GM18868 (cell line): ENCODE measurements at regions not wholly inside any gene's neighbourhood (a gene's known extent, or its start where the extent isn't known, plus 50 kb on each side); places are given as distances from the start of the nearest gene placed in this dataset.
A peak's percentile ranks its signal among the peaks of the same experiment; 100 is the strongest.
"Not testable (repeated sequence)": the region's sequence is repeated elsewhere in the genome, so short reads cannot be mapped to it uniquely, and the experiment has no call there.

Source experiments
- ATAC-seq: cut with Tn5 transposase; IDR thresholded peaks from one replicate; pipeline ENCODE4 v1.9.1; 2021; ENCODE audit warnings: mild to moderate bottlenecking, moderate library complexity; ENCODE audit not compliant: unreplicated experiment

DNA sequence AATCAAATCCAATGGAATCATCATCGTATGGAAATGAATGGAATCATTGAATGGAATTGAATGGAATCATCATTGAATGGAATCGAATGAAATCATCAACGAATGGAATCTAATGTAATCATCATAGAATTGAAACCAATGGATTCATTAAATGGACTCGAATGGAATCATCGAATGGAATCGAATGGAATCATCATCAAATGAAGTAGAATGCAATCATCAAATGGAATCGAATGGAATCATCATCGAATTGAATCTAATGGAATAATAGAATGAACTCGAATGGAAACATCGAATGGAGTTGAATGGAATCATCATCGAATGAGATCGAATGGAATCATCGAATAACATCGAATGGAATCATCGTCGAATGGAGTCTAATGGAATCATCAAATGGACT, 232.8 kb downstream of the SHCBP1 start:
- ATAC-seq = not testable (repeated sequence)

DNA sequence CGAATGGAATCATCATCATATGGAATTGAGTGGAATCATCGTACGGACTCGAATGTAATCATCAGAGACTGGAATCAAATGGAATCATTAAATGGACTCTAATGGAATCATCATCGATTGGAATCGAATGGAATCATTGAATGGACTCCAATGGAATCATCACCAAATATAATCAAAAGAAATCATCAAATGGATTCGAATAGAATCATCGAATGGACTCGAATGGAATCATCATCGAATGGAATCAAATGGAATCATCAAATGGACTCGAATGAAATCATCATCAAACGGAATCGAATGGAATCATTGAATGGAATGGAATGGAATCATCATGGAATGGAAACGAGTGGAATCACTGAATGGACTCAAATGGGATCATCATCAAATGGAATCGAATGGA, 233.5 kb downstream of the SHCBP1 start:
- ATAC-seq = not testable (repeated sequence)

DNA sequence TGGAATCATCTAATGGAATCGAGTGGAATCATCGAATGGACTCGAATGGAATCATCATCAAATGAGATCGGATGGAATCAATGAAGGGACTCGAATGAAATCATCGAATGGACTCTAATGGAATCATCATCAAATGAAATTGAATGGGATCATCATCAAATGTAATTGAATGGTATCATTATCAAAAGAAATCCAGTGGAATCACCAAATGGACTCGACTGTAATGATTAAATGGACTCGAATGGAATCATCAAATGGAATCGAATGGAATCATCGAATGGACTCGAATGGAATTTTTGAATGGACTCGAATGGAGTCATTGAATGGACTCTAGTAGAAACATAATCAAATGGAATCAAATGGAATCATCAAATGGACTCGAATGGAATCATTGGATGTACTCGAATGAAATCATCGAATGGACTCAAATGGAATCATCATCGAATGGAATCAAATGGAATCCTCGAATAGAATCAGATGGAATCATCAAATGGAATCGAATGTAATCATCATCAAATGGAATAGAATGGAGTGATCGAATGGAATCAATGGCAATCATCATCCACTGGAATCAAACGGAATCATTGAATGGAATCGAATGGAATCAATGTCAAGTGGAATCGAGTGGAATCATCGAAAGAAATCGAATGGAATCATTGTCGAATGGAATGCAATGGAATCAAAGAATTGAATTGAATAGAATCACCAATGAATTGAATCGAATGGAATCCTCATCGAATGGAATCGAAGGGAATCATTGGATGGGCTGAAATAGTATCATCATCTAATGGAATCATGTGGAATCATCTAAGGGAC, 234.2 kb downstream of the SHCBP1 start:
- peak; percentile 4 for ATAC-seq

DNA sequence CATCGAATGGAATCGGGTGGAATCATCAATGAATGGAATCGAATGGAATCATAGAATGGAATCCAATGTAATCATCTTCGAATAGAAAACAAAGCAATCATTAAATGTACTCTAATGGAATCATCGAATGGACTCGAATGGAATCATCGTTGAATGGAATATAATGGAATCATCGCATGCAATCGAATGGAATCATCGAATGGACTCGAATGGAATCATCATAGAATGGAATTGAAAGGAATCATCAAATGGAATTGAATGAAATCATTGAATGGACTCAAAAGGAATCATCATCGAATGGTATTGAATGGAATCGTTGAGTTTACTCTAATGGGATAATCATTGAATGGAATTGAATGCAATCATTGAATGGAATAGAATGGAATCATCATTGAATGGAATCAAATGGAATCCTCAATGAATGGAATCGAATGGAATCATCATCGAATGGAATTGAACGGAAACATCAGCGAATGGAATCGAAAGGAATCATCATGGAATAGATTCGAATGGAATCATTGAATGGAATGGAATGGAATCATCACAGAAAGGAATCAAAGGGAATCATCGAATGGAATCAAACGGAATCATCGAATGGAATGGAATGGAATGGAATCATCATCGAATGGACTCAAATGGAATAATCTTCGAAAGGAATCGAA, 234.9 kb downstream of the SHCBP1 start:
- not testable (repeated sequence) for ATAC-seq

DNA sequence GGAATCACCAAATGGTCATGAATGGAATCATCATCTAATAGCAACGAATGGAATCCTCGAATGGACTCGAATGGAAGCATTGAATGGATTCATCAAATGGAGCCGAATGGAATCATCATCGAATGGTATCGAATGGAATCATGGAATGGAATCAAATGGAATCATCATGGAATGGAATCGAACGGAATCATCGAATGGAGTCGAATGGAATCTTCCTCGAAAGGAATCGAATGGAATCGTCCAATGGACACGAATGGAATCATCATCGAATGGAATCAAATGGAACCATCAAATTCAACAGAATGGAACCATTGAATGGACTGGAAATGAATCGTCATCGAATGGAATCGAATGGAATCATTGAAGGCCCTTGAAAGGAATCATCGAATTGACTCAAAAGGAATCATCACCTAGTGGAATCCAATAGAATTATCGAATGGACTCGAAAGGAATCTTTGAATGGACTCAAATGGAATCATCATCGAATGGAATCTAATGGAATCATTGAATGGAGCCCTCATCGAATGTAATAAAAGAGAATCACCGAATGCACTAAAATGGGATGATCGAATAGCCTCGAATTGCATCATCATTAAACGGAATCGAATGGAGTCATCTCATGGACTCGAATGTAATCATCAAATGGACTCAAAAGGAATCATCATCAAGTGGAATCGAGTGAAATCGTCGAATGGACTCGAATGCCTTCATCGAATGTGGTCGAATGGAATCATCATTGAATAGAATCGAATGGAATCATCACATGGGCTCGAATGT, 236.7 kb downstream of the SHCBP1 start:
- not testable (repeated sequence) for ATAC-seq

DNA sequence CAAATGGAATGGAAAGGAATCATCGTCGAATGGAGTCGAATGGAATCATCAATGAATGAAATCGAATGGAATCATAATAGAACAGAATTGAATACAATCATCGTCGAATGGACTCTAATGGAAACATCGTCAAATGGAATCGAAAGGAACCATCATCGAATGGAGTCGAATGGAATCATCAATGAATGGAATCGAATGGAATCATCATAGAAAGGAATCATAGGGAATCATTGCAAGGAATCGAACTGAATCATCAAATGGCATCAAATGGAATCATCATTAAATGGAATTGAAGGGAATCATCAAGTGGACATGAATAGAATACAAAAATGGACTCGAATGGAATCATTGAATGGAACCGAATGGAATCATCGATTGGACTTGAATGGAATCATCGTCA, 237.6 kb downstream of the SHCBP1 start:
- ATAC-seq = not testable (repeated sequence)

DNA sequence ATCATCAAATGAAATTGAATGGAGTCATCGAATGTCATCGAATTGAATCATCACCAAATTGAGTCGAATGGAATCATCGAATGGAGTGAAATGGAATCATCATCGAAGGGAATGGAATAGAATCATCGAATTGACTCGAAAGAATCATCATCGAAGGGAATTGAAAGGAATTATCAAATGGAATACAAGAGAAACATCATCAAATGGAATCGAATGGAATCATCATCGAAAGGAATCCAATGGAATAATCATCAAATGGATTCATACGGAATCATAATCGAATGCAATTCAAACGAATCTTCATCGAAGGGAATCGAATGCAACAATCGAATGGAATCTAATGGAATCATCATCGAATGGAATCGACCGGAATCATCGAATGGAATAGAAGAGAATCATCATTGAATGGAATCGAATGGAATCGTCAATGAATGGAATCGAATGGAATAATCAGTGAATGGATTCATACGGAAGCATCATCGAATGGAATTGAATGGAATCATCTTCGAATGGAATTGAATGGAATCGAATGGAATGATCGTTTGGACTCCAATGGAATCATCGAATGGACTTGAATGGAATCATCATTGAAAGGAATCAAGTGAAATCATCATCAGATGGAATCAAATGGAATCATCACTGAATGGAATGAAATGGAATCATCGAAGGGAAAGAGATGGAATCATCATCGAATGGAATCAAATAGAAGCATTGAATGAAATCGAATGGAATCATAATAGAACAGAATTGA, 238.2 kb downstream of the SHCBP1 start:
- not testable (repeated sequence) for ATAC-seq

DNA sequence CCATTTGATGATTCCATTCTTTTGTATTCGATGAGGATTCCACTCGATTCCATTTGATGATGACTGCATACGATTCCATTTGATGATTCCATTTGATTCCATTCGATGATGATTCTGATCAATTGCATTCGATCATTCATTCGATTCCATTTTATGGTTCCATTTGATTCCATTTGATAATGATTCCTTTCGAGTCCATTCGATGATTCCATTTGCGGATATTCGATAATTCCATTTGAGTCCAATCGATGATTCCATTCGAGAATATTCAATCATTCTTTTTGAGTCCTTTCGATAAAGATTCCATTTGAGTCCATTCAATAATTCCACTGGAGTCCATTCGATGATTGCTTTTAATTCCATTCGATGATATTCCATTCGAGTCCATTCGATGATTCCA, 239.1 kb downstream of the SHCBP1 start:
- not testable (repeated sequence) for ATAC-seq

DNA sequence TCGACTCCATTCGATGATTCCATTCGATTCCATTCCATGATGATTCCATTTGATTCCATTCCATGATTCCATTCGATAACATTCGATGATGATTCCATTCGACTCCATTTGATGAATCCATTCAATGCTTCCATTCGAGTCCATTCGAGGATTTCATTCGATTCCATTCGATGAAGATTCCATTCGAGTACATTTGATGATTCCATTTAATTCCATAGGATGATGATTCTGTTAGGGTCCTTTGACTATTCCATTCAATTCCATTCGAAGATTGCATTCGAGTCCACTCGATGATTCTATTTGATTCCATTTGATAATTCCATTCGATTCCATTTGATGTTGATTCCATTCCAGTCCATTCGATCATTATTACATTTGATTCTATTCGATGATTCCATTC, 239.8 kb downstream of the SHCBP1 start:
- ATAC-seq = not testable (repeated sequence)
